HG03066 (cell line): ENCODE measurements at regions not wholly inside any gene's neighbourhood (a gene's known extent, or its start where the extent isn't known, plus 50 kb on each side); places are given as distances from the start of the nearest gene placed in this dataset.
"Not testable (repeated sequence)": the region's sequence is repeated elsewhere in the genome, so short reads cannot be mapped to it uniquely, and the experiment has no call there.

Experiments
- ATAC-seq: cut with Tn5 transposase; IDR thresholded peaks from one replicate; pipeline ENCODE4 v1.9.1; 2021; ENCODE audit warnings: low read depth; ENCODE audit not compliant: unreplicated experiment

GRCh38 chr6:88499845-88500699 lies 333.9 kb upstream of the CNR1 start:
- ATAC-seq: peak; percentile 82

- ATAC-seq: no peak
Measured at GRCh38 chr6:88499436-88499835, 333.3 kb upstream of the CNR1 start.

- ATAC-seq: not testable (repeated sequence)
Measured at GRCh38 chr6:88497403-88497802, 331.3 kb upstream of the CNR1 start.

GRCh38 chr6:88494401-88495140 lies 328.4 kb upstream of the CNR1 start:
- peak; percentile 76 for ATAC-seq

DNA sequence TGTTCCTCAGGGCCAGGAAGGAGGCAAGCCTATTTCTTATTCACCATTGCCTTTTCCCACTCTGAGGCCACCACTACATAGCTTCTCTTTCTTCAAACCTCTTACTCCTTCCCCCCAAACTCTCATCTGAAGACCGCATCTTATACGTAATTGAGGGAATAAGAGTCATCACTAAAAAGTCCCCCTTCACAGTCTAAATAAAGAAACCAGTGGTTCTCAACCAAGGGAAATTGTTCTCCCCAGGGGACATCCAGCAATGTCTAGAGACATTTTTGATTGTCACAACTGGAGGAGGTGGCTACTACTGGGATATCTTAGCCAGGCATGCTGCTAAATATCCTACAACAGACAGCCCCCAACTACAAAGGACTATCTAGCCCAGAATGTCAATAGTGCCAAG lies 327.6 kb upstream of the CNR1 start:
- ATAC-seq: peak; percentile 15

DNA sequence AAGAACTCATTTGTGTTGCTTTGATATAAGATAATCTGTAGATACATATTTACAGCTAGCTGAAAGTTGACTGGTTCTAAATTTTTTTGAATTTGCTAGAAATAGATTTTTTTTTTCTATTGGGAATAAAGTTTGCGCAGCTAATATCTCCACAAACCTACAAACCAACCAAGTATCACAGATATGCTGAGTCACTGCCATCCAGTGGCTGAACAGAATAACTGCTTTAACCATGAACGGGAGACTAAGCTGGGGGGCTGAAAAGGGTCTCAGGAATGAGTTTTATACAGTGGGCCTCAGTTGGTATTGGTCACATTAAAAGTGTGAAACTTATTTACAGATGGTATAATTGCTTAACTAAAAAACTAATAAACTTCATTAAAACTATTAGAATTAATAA lies 326.7 kb upstream of the CNR1 start:
- ATAC-seq: no peak

GRCh38 chr6:88492241-88492640 lies 326.1 kb upstream of the CNR1 start:
- no peak for ATAC-seq

DNA sequence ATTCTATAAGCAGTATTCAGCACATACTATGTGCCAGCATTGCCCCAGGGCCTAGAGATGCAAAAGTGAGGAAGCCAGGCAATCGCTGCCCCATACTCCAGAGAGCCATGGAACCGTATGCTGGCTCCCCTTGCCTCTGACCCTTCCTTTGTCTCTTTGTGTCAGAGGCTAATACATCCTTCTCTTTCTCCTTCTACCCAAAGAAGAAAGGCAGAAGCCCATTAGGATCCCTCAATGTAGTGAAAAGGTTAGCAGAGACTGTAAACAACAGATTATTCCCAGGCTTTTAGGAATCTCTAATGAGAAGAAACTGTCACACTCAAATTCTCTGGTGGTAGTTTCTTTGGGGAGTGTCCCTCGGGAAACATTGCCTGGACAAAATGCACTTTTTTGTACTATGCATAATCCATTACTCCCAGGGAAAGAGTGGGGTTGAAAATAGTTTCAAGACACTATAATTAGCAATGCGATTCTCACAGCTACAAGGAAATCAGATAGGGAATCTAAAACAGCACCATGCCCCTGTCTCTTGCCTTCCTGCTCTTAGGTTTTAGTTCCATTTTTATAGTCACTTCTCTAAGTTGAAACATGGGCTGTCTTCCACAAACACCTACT lies 325.2 kb upstream of the CNR1 start:
- no peak for ATAC-seq

- ATAC-seq: no peak
Measured at GRCh38 chr6:88490908-88491264, 324.7 kb upstream of the CNR1 start.

- no peak for ATAC-seq
Measured at GRCh38 chr6:88490195-88490907, 324.2 kb upstream of the CNR1 start.

- ATAC-seq: no peak
Measured at GRCh38 chr6:88483424-88483823, 317.3 kb upstream of the CNR1 start.

DNA sequence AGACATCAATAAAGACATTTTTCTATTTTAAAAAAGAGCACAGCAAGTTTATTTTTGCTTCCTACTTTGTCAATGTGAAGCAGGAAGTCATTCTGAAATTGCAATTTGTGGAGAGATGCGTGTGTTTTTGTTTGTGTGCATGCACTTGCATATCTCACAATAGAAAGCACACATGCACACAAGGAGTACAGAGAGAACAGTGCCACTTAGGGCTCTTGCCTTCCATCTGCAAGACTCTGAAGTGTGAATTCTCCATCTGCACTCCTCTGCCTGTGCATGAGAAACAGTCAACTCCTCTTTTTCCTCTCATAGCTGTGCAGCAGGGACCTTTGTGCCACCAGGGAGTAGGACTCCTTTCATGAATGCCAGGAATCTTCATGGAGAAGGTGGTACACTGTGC lies 316.3 kb upstream of the CNR1 start:
- ATAC-seq: no peak

- no peak for ATAC-seq
Measured at GRCh38 chr6:88481519-88481918, 315.4 kb upstream of the CNR1 start.

GRCh38 chr6:88480816-88481215 lies 314.7 kb upstream of the CNR1 start:
- no peak for ATAC-seq

- no peak for ATAC-seq
Measured at GRCh38 chr6:88477413-88477812, 311.3 kb upstream of the CNR1 start.

- ATAC-seq: no peak
Measured at GRCh38 chr6:88476388-88476787, 310.2 kb upstream of the CNR1 start.

- ATAC-seq: no peak
Measured at GRCh38 chr6:88474720-88475119, 308.6 kb upstream of the CNR1 start.

DNA sequence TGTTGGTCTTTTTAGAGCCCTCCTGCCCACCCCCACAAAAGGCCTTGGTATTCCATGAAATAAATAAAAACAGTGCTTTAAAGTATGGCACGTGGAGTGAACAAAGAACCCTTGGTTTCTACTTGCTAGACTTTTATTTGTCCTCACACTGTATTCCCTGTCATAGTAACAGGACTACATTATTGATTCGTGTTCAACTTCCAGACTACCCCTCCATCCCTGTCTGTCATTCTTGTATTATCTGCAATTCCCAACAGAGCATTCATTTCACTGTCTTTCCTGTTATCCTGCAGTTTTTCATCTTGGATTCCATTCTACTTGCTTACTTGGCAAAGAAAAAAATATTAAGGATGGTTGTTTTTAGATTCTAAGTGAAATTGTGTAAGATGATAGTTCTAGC lies 307.4 kb upstream of the CNR1 start:
- no peak for ATAC-seq

- no peak for ATAC-seq
Measured at GRCh38 chr6:88472851-88473525, 306.8 kb upstream of the CNR1 start.

GRCh38 chr6:88459643-88460042 lies 293.5 kb upstream of the CNR1 start:
- ATAC-seq: no peak
